Heart left ventricle (tissue), 13 donors: ENCODE measurements at regions not wholly inside any gene's neighbourhood (a gene's known extent, or its start where the extent isn't known, plus 50 kb on each side); places are given as distances from the start of the nearest gene placed in this dataset.

Experiments
- POLR2A ChIP-seq, 2 donors: fragments of 450-650 bp; IDR thresholded peaks; one replicate each; pipeline ENCODE4 v1.6.1; 2017; ENCODE audit warnings: antibody characterized with exemption in 2 of 2, mild to moderate bottlenecking in 2 of 2, moderate library complexity in 2 of 2
- TF ChIP-seq, protein P1 (sequence below), 12 donors: fragments of 200-600 bp; sonication (generic) in 4 of 12; IDR thresholded peaks; one replicate each; pipeline versions ENCODE4 v1.5.0 to v1.8.0; 2018 to 2022; ENCODE audit warnings: antibody characterized with exemption in 12 of 12, mild to moderate bottlenecking in 5 of 12
- donor health status: ischemic (EF 13 %, LVEDD 7.1; RV severe dilation, severe dysfunction).
- donor health status: DM: no; HTN: yes; CAD: no.
- donor health status: DM: no; HTN: no; CAD: no.
- donor health status: ischemic (EF 25% LVEDD 6.9; RV normal size, moderate dysfunction).
- donor health status: ischemic (EF 25% LVEDD 5.7; RV mildly dilated, moderate dysfunction).
- donor health status: ischemic (EF 35%, LVEDD 5.7; RV mildly dilated, moderate dysfunction).
- donor health status: nonischemic (EF 11% LVEDD 7.7; RV severe dilation, severe dysfunction).
- donor health status: DM: yes; HTN: yes; CAD: no.
- donor health status: PGD.
- donor health status: ischemic (EF 29% LVEDD 5.4; RV normal size, mild dysfunction).
- donor health status: nonischemic (EF 23%, LVEDD 6.1; RV moderate dilation, normal function).

DNA sequence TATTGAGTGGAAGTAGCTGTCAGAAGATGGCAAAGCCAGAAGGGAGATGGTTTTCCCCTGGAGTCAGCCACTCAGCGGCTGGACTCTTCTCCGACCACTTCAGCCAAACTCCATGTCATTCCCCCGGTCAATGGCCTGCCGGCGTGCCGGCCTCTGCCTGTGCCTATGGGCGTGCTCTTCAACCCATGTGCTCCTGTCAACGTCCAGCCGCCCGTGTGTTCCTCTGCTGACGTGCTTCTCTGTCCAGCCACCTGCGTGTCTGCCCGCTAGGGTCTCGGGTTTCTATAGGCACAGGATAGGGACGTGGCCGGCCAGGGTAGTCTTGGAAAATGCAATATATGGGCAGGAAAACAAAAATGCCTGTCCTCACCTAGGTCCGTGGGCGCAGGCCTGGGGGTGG, 77.7 kb upstream of the RUFY1 start:
- TF ChIP-seq, protein P1, sequence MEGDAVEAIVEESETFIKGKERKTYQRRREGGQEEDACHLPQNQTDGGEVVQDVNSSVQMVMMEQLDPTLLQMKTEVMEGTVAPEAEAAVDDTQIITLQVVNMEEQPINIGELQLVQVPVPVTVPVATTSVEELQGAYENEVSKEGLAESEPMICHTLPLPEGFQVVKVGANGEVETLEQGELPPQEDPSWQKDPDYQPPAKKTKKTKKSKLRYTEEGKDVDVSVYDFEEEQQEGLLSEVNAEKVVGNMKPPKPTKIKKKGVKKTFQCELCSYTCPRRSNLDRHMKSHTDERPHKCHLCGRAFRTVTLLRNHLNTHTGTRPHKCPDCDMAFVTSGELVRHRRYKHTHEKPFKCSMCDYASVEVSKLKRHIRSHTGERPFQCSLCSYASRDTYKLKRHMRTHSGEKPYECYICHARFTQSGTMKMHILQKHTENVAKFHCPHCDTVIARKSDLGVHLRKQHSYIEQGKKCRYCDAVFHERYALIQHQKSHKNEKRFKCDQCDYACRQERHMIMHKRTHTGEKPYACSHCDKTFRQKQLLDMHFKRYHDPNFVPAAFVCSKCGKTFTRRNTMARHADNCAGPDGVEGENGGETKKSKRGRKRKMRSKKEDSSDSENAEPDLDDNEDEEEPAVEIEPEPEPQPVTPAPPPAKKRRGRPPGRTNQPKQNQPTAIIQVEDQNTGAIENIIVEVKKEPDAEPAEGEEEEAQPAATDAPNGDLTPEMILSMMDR (IDR thresholded peaks at IDR 0.05) = no peak
- TF ChIP-seq POLR2A (IDR thresholded peaks at IDR 0.05) = no peak
